ENCODE measurements at regions not wholly inside any gene's neighbourhood (a gene's known extent, or its start where the extent isn't known, plus 50 kb on each side); places are given as distances from the start of the nearest gene placed in this dataset.

DNA sequence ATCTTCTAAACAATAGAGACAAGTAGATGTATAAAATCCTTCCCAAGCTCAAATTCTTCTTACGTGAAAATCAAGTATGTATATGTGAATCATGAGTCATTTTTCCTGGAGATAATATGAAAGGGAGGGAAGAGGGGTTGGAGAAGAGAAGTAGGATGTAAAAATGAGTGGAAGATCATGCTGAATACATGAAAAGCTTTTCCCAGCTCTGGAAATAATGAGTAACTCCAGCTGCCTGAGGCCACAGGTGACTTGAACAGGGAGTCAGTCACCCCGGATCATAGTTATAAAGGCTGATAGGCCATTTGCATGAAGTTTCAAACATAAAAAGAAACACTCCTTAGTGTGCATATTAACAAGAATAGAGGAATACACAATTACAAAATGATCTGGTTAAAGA lies 486.7 kb downstream of the EFNA5 start:
- no peak overlapping the region for H3K27ac ChIP-seq (ENCODE audit: control insufficient read depth, insufficient read depth, low read length)
- no peak overlapping the region for H3K4me3 ChIP-seq (ENCODE audit: control insufficient read depth in 2 of 3, extremely low read depth in 1 of 3, insufficient read depth in 2 of 3, low read depth in 1 of 3, low read length in 3 of 3)
- dilution Hi-C loops (cut with MboI; ENCODE audit: extremely low pct_ligation_motif_present, low sequenced_read_pairs), result no loop called here
- DNase-seq (ENCODE audit: low read depth, low spot score) (peak; percentile 0), FAIRE-seq (peak; percentile 5)
- H2AFZ ChIP-seq (ENCODE audit: control insufficient read depth, low read length), result no peak overlapping the region
- H4K20me1 ChIP-seq (ENCODE audit: control insufficient read depth, extremely low read depth, insufficient read depth, low read length), result no peaks in the 10 kb centered on the region
- TF ChIP-seq CTCF (optimal IDR thresholded peaks at IDR 0.05 in 1 of 3, IDR thresholded peaks at IDR 0.05 in 1 of 3, conservative IDR thresholded peaks at IDR 0.05 in 1 of 3; ENCODE audit: extremely low read depth in 1 of 3, insufficient read depth in 2 of 3, low read length in 3 of 3) (no peak), EZH2 (IDR thresholded peaks at IDR 0.05; ENCODE audit: low read length) (no peak)
- no peak overlapping the region for H3K9ac ChIP-seq (ENCODE audit: control insufficient read depth, extremely low read depth, insufficient read depth, low read length)
- no peaks in the 10 kb centered on the region for H3K27me3 ChIP-seq (ENCODE audit: control insufficient read depth, extremely low read depth, insufficient read depth, low read length)
- no peak overlapping the region for H3K4me2 ChIP-seq (ENCODE audit: control insufficient read depth, extremely low read depth, insufficient read depth, low read depth, low read length)
- no peaks in the 10 kb centered on the region for H3K36me3 ChIP-seq (ENCODE audit: control insufficient read depth in 2 of 2, extremely low read depth in 1 of 2, insufficient read depth in 2 of 2, low read length in 2 of 2)
- H3K9me1 ChIP-seq (ENCODE audit: control insufficient read depth, extremely low read depth, insufficient read depth, low read length), result no peaks in the 10 kb centered on the region
- H3K79me2 ChIP-seq (ENCODE audit: control insufficient read depth, insufficient read depth, low read length), result no peaks in the 10 kb centered on the region
- no peaks in the 10 kb centered on the region for H3K4me1 ChIP-seq (ENCODE audit: control insufficient read depth, extremely low read depth, insufficient read depth, low read length)
- H3K9me3 ChIP-seq (ENCODE audit: control insufficient read depth, low read depth, low read length), result no peaks in the 10 kb centered on the region

- Histone ChIP-seq H3K4me1 (ENCODE audit: control insufficient read depth, extremely low read depth, insufficient read depth, low read length) (no peaks in the 10 kb centered on the region), H3K4me2 (ENCODE audit: control insufficient read depth, extremely low read depth, insufficient read depth, low read depth, low read length) (no peak overlapping the region), H3K9me3 (ENCODE audit: control insufficient read depth, low read depth, low read length) (peaks cover 3% of the 10 kb centered on the region), H3K9me1 (ENCODE audit: control insufficient read depth, extremely low read depth, insufficient read depth, low read length) (no peaks in the 10 kb centered on the region), H3K9ac (ENCODE audit: control insufficient read depth, extremely low read depth, insufficient read depth, low read length) (no peak overlapping the region), H3K27me3 (ENCODE audit: control insufficient read depth, extremely low read depth, insufficient read depth, low read length) (no peaks in the 10 kb centered on the region), H3K79me2 (ENCODE audit: control insufficient read depth, insufficient read depth, low read length) (no peaks in the 10 kb centered on the region), H3K27ac (ENCODE audit: control insufficient read depth, insufficient read depth, low read length) (no peak overlapping the region), H3K4me3 (ENCODE audit: control insufficient read depth in 2 of 3, extremely low read depth in 1 of 3, insufficient read depth in 2 of 3, low read depth in 1 of 3, low read length in 3 of 3) (no peak overlapping the region), H4K20me1 (ENCODE audit: control insufficient read depth, extremely low read depth, insufficient read depth, low read length) (no peaks in the 10 kb centered on the region), H3K36me3 (ENCODE audit: control insufficient read depth in 2 of 2, extremely low read depth in 1 of 2, insufficient read depth in 2 of 2, low read length in 2 of 2) (no peaks in the 10 kb centered on the region), H2AFZ (ENCODE audit: control insufficient read depth, low read length) (no peak overlapping the region)
- DNase-seq (ENCODE audit: low read depth, low spot score) (no peak), FAIRE-seq (no peak)
- TF ChIP-seq CTCF (optimal IDR thresholded peaks at IDR 0.05 in 1 of 3, IDR thresholded peaks at IDR 0.05 in 1 of 3, conservative IDR thresholded peaks at IDR 0.05 in 1 of 3; ENCODE audit: extremely low read depth in 1 of 3, insufficient read depth in 2 of 3, low read length in 3 of 3), result no peak
- TF ChIP-seq EZH2 (IDR thresholded peaks at IDR 0.05; ENCODE audit: low read length), result no peak
- dilution Hi-C loops (cut with MboI; ENCODE audit: extremely low pct_ligation_motif_present, low sequenced_read_pairs), result no loop called here
These were observed 500.1 kb downstream of the EFNA5 start for GRCh38 chr5:107170620-107171019.
